DOHH2 (cell line): ENCODE measurements at regions not wholly inside any gene's neighbourhood (a gene's known extent, or its start where the extent isn't known, plus 50 kb on each side); places are given as distances from the start of the nearest gene placed in this dataset.

Experiments
- CTCF ChIP-seq: fragments of 200-600 bp; sonication (generic); IDR thresholded peaks from one replicate; pipeline ENCODE4 v1.5.1; 2014; ENCODE audit warnings: antibody characterized with exemption, mild to moderate bottlenecking, low read depth, low read length; ENCODE audit not compliant: poor library complexity, severe bottlenecking
- EZH2phosphoT487 ChIP-seq: fragments of 200-600 bp; sonication (generic); IDR thresholded peaks from 2 replicates; pipeline ENCODE4 v1.6.1; 2017; ENCODE audit warnings: borderline replicate concordance, mild to moderate bottlenecking, antibody characterized with exemption, low read length, moderate library complexity, mixed read lengths

GRCh38 chr1:116194568-116194967 lies 83.4 kb downstream of the MAB21L3 start:
- no peak for TF ChIP-seq EZH2phosphoT487
- no peak for TF ChIP-seq CTCF
